Frontal cortex (tissue), 1 donor: ENCODE measurements at regions not wholly inside any gene's neighbourhood (a gene's known extent, or its start where the extent isn't known, plus 50 kb on each side); places are given as distances from the start of the nearest gene placed in this dataset. TPM values are rescaled to one million over a fixed set of nuclear protein-coding genes. Genes with fewer than 3 reads are reported as not detected.

Experiments
- small RNA-seq: library from RNA; depleted of rRNA; stranded (forward); fragments of <200 nt; gene quantifications from one replicate; pipeline ENCODE3, GENCODE V24; 2014

Small RNA genes lying in the stretch of these regions (small RNA-seq; reads per million reads assigned to genes)
- gene AP005119.1 (not detected), gene COX6CP3 (not detected), gene RN7SKP72 (not detected)
